ENCODE measurements at regions not wholly inside any gene's neighbourhood (a gene's known extent, or its start where the extent isn't known, plus 50 kb on each side); places are given as distances from the start of the nearest gene placed in this dataset.

DNA sequence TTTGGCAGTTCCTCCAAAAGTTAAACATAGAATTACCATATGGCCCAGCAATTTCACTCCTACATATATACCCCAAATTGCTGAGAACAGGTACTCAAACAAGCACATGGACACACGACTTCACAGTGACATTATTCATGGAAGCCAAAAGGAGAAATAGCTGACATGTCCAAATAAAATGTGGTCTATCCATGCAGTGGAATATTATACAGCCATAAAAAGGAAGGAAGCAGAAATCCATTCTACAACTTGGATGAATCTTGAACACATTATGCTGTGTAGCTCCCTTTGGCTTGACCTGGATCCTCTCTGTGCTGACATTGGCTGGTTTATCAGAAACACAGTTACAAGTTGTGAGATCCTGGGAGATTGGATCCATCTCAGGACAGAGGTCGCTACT lies 370.9 kb upstream of the EEF2KMT start:
- TF ChIP-seq, protein P1, sequence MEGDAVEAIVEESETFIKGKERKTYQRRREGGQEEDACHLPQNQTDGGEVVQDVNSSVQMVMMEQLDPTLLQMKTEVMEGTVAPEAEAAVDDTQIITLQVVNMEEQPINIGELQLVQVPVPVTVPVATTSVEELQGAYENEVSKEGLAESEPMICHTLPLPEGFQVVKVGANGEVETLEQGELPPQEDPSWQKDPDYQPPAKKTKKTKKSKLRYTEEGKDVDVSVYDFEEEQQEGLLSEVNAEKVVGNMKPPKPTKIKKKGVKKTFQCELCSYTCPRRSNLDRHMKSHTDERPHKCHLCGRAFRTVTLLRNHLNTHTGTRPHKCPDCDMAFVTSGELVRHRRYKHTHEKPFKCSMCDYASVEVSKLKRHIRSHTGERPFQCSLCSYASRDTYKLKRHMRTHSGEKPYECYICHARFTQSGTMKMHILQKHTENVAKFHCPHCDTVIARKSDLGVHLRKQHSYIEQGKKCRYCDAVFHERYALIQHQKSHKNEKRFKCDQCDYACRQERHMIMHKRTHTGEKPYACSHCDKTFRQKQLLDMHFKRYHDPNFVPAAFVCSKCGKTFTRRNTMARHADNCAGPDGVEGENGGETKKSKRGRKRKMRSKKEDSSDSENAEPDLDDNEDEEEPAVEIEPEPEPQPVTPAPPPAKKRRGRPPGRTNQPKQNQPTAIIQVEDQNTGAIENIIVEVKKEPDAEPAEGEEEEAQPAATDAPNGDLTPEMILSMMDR (IDR thresholded peaks at IDR 0.05) = no peak
- no peak for TF ChIP-seq POLR2A (IDR thresholded peaks at IDR 0.05)

Data from uterus (tissue), 2 donors.